ENCODE measurements at regions not wholly inside any gene's neighbourhood (a gene's known extent, or its start where the extent isn't known, plus 50 kb on each side); places are given as distances from the start of the nearest gene placed in this dataset.

- DNase-seq (ENCODE audit: low spot score) = no peak
- TF ChIP-seq, protein P1, sequence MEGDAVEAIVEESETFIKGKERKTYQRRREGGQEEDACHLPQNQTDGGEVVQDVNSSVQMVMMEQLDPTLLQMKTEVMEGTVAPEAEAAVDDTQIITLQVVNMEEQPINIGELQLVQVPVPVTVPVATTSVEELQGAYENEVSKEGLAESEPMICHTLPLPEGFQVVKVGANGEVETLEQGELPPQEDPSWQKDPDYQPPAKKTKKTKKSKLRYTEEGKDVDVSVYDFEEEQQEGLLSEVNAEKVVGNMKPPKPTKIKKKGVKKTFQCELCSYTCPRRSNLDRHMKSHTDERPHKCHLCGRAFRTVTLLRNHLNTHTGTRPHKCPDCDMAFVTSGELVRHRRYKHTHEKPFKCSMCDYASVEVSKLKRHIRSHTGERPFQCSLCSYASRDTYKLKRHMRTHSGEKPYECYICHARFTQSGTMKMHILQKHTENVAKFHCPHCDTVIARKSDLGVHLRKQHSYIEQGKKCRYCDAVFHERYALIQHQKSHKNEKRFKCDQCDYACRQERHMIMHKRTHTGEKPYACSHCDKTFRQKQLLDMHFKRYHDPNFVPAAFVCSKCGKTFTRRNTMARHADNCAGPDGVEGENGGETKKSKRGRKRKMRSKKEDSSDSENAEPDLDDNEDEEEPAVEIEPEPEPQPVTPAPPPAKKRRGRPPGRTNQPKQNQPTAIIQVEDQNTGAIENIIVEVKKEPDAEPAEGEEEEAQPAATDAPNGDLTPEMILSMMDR (IDR thresholded peaks at IDR 0.05) = no peak
- Histone ChIP-seq H3K4me3 (no peak overlapping the region), H3K27ac (no peak overlapping the region)
Observed at GRCh38 chr6:164108092-164108491, 693.6 kb downstream of the QKI start.

DNA sequence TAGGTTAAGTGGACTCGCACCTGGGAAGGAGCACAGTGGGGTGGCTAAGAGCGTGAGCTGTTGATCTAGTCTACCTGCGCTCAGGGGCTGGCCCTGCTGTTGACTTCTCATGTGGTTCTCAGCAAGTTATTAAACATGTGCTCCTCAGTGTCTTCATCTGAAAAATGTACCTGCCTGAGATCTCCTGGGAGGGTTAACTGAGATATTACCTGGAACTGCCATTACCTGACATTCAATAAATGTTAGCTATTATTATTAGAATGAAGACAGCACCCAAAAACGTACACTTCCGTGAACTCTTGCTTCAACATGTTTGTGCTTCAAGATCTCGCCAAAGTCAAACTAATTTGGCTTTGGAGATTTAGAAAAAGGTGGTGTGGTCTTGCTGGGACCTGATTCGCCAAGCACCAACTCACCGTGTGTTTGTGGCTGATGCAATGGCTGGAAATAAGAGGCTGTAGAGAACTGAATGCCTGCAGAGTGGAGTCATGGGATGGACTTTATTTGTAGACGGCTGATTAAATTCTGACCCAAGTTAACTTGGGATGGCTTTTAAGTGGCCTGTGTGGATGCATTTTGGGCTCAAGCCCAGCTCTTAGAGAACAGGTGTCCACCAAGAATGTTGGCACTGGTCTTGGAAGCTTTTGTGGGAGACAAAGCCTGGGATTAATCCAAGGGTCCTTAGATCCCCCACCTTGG, 692.9 kb downstream of the QKI start:
- DNase-seq (ENCODE audit: low spot score) = no peak
- TF ChIP-seq, protein P1 (IDR thresholded peaks at IDR 0.05) = no peak
- Histone ChIP-seq H3K4me3 (no peak overlapping the region), H3K27ac (no peak overlapping the region)

DNA sequence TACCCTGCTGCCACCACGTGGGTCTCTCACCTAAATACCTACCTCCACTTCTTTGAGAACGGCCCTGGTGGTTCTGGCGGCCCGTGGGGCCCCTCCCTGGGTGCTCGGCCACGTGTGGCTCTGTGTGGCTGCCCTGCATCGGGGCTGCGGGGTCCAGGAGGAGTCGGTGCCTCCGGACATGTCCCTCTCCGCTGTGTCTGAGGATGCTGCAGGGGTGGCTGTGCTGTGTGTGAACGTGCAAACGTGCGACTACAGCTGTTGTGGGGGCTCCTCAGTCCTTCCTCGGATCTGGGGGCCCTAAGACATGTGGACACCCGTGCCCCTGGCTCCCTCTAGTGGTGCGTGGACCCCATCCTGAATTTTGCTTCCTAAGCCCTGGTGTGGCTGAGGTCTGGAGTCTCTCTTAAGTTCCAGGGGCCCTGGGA, 691.8 kb downstream of the QKI start:
- Histone ChIP-seq H3K4me3 (no peak overlapping the region), H3K27ac (no peak overlapping the region)
- no peak for DNase-seq (ENCODE audit: low spot score)

DNA sequence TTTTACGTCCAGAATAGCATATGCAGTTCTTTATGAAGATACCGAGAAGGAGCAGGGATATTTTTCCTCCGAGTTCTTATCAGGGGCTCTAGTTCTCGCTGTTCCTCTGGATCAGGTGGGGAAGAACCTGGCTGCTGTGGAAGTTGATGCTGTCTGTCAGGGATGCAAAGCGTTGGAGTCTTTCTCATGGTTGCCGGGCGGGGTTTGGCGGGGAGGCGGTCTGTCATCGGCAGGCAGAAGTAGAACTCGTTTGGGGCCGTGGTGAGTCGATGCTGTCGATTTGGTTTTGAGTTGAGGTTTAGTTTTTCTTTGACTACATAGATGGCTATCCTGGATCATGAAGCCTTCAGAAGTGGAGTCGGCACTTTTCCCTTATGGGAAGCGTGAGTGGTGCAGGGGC, 691.2 kb downstream of the QKI start:
- Histone ChIP-seq H3K27ac (no peak overlapping the region), H3K4me3 (no peak overlapping the region)
- no peak for DNase-seq (ENCODE audit: low spot score)
- TF ChIP-seq, protein P1 (IDR thresholded peaks at IDR 0.05) = no peak

More for the DNA sequence above, 691.8 kb downstream of the QKI start:
- TF ChIP-seq, protein P1 (IDR thresholded peaks at IDR 0.05) = no peak

- Histone ChIP-seq H3K27ac (no peak overlapping the region), H3K4me3 (no peak overlapping the region)
- TF ChIP-seq, protein P1 (IDR thresholded peaks at IDR 0.05) = no peak
- no peak for DNase-seq (ENCODE audit: low spot score)
Observed at GRCh38 chr6:164104432-164104831, 689.9 kb downstream of the QKI start.

- TF ChIP-seq, protein P1 (IDR thresholded peaks at IDR 0.05) = no peak
- H3K4me3 ChIP-seq = no peak overlapping the region
- H3K27ac ChIP-seq = no peak overlapping the region
- no peak for DNase-seq (ENCODE audit: low spot score)
Observed at GRCh38 chr6:164102693-164103092, 688.2 kb downstream of the QKI start.

- no peak for DNase-seq (ENCODE audit: low spot score)
- no peak overlapping the region for H3K27ac ChIP-seq
- H3K4me3 ChIP-seq = no peak overlapping the region
- TF ChIP-seq, protein P1 (IDR thresholded peaks at IDR 0.05) = no peak
Observed at GRCh38 chr6:164101859-164102258, 687.3 kb downstream of the QKI start.
